ENCODE measurements at regions not wholly inside any gene's neighbourhood (a gene's known extent, or its start where the extent isn't known, plus 50 kb on each side); places are given as distances from the start of the nearest gene placed in this dataset.
"Not testable (repeated sequence)": the region's sequence is repeated elsewhere in the genome, so short reads cannot be mapped to it uniquely, and the experiment has no call there.

DNA sequence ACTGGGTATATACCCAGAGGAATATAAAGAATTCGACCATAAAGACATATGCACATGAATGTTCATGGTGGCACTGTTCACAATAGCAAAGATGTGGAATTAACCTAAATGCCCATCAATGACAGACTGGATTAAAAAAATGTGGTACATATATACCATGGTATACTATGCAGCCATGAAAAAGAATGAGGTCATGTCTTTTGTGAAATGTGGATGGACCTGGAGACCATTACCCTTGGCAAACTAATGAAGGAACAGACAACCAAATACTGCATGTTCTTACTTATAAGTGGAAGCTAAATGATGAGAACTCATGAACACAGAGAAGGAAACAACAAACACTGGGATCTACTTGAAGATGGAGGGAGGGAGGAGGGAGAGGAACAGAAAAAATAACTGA, 186.7 kb upstream of the SSTR4 start:
- no peak overlapping the region for H3K4me3 ChIP-seq (ENCODE audit: low read depth, low read length)

DNA sequence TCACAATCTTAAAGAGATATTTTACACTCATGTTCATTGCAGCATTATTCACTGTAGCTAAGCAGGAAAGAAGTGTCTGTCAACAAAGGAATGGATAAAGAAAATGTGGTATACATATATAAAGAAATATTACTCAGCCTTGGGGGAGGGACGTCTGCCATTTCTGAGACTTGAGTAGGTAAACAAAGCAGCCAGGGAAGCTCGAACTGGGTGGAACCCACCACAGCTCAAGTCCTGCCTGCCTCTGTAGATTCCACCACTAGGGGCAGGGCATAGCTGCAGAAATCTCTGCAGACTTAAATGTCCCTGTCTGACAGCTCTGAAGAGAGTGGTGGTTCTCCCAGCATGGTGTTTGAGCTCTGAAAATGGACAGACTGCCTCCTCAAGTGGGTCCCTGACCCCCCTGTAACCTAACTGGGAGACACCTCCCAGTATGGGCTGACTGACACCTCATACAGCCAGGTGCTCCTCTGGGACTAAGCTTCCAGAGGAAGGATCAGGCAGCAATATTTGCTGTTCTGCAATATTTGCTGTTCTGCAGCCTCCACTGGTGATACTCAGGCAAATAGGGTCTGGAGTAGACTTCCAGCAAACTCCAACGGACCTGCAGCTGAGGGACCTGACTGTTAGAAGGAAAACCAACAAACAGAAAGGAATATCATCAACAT, 183.3 kb upstream of the SSTR4 start:
- peak; percentile 45 for DNase-seq (ENCODE audit: low read depth)
- TF ChIP-seq CTCF (IDR thresholded peaks at IDR 0.05; ENCODE audit: insufficient read depth, low read depth, low read length, missing control alignments), result peak; percentile 68
- H3K4me3 ChIP-seq (ENCODE audit: low read depth, low read length), result not testable (repeated sequence)

More for the DNA sequence above, 186.7 kb upstream of the SSTR4 start:
- TF ChIP-seq CTCF (IDR thresholded peaks at IDR 0.05; ENCODE audit: insufficient read depth, low read depth, low read length, missing control alignments), result no peak
- DNase-seq (ENCODE audit: low read depth), result no peak

GRCh38 chr20:22861231-22861980, 173.7 kb upstream of the SSTR4 start:
- no peak overlapping the region for H3K4me3 ChIP-seq (ENCODE audit: low read depth, low read length)
- TF ChIP-seq CTCF (IDR thresholded peaks at IDR 0.05; ENCODE audit: insufficient read depth, low read depth, low read length, missing control alignments), result no peak
- no peak for DNase-seq (ENCODE audit: low read depth)

DNA sequence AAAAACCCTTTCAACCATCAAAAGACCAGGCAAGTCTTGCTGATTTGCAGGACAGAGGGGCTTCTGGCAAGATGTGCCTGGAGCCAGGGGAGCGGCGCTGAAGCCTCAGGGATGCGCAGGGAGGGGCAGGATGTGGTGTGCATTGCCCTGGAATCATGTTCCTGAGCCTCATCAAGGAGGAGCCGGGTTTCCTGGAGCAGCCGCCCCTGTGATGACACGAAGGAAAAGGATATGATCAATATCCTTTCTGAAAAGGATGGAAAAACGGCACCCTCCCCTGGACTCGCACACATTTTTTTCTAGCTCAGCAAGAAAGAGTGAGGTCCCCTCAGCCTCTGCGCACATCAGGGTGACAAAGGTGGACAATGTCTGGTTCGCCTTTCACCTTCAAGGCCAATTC, 173.1 kb upstream of the SSTR4 start:
- DNase-seq (ENCODE audit: low read depth), result no peak
- TF ChIP-seq CTCF (IDR thresholded peaks at IDR 0.05; ENCODE audit: insufficient read depth, low read depth, low read length, missing control alignments), result no peak
- no peak overlapping the region for H3K4me3 ChIP-seq (ENCODE audit: low read depth, low read length)

- no peak for TF ChIP-seq CTCF (IDR thresholded peaks at IDR 0.05; ENCODE audit: insufficient read depth, low read depth, low read length, missing control alignments)
- H3K4me3 ChIP-seq (ENCODE audit: low read depth, low read length), result no peak overlapping the region
- no peak for DNase-seq (ENCODE audit: low read depth)
Observed at GRCh38 chr20:22862671-22863230, 172.4 kb upstream of the SSTR4 start.

DNA sequence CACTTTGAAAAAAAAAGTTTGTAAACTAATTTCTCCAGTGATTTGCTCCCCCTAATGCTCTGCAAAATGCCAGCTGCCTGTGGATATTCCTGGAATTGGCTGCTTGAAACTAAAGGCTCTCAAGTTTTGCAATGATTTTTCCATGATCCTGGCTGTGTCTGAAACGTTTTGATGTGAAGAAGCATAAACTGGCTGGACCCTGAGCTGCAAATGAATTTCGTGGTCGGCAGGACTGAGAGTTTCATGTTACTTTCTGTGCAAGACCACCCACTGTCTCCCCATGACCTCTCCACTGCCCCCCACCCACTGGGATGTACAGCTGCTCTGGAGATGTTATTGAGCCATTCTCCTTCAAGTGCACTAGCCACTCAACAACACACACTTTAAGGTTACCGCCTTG, 171.3 kb upstream of the SSTR4 start:
- no peak for DNase-seq (ENCODE audit: low read depth)
- no peak overlapping the region for H3K4me3 ChIP-seq (ENCODE audit: low read depth, low read length)
- no peak for TF ChIP-seq CTCF (IDR thresholded peaks at IDR 0.05; ENCODE audit: insufficient read depth, low read depth, low read length, missing control alignments)
